ENCODE measurements at regions not wholly inside any gene's neighbourhood (a gene's known extent, or its start where the extent isn't known, plus 50 kb on each side); places are given as distances from the start of the nearest gene placed in this dataset.

- Histone ChIP-seq H3K27ac (ENCODE audit: low read depth in 1 of 2, low read length in 2 of 2) (no peak overlapping the region), H3K4me3 (ENCODE audit: low read depth in 1 of 3, low read length in 3 of 3) (no peak overlapping the region), H3K27me3 (ENCODE audit: control insufficient read depth in 4 of 4, insufficient read depth in 4 of 4, low read length in 3 of 4) (no peaks in the 10 kb centered on the region), H3K9ac (ENCODE audit: low read depth in 1 of 2, low read length in 2 of 2) (no peak overlapping the region), H3K36me3 (ENCODE audit: control insufficient read depth in 4 of 4, insufficient read depth in 3 of 4, low read depth in 1 of 4, low read length in 3 of 4) (no peaks in the 10 kb centered on the region), H3K9me3 (ENCODE audit: control insufficient read depth in 4 of 4, low read length in 3 of 4) (no peaks in the 10 kb centered on the region), H3K4me1 (ENCODE audit: control insufficient read depth in 4 of 4, insufficient read depth in 4 of 4, low read length in 3 of 4) (no peaks in the 10 kb centered on the region)
- TF ChIP-seq RAD21 (IDR thresholded peaks at IDR 0.05) = no peak
- no peak for TF ChIP-seq ZBTB33 (IDR thresholded peaks at IDR 0.05)
- no peak for TF ChIP-seq RXRA (IDR thresholded peaks at IDR 0.05)
- TF ChIP-seq, protein P1, sequence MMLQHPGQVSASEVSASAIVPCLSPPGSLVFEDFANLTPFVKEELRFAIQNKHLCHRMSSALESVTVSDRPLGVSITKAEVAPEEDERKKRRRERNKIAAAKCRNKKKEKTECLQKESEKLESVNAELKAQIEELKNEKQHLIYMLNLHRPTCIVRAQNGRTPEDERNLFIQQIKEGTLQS (IDR thresholded peaks at IDR 0.05) = no peak
- no peak for TF ChIP-seq NR2F2 (IDR thresholded peaks at IDR 0.05)
- no peak for TF ChIP-seq FOXA2 (IDR thresholded peaks at IDR 0.05)
- no peak for TF ChIP-seq TAF1 (conservative IDR thresholded peaks at IDR 0.05)
- no peak for TF ChIP-seq MAX (IDR thresholded peaks at IDR 0.05)
- no peak for TF ChIP-seq REST (IDR thresholded peaks at IDR 0.05)
- no peak for TF ChIP-seq FOXA1 (IDR thresholded peaks at IDR 0.05)
- no peak for DNase-seq (ENCODE audit: low spot score)
- 74% methylated on average over 6 of the region's 6 CpGs for WGBS
Measured at GRCh38 chr11:93952082-93952780, 68.9 kb upstream of the HEPHL1 start.

DNA sequence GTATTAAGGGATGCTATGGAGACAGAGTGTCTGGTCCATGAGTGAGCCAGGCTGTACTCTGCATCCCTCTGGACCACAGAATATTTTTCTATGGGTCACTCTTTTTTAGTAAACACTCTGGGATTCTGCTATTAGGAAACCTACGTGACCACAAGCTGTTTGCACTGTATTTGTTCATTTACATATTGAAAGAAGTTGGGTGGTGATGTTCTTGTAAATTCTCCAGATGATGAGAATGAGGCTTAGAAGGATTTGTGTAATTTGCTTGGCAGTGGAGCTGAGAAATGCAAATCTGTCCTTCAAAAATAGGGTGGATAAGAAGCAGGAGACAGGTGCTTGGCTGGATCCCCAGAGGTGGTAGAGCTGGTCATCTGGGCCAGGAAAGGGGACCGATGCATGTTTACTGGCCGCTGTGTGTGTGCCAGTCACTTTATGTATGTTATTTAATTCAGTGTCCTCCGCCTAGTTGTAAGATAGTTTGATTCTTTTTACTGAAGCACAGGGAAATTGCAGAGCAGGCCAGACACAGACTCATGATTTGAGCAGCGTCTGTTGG, 63.7 kb upstream of the HEPHL1 start:
- H3K9ac ChIP-seq (ENCODE audit: low read depth in 1 of 2, low read length in 2 of 2) = no peak overlapping the region
- no peak overlapping the region for H3K4me3 ChIP-seq (ENCODE audit: low read depth in 1 of 3, low read length in 3 of 3)
- 64% methylated on average over 5 of the region's 5 CpGs for WGBS
- no peak overlapping the region for H3K27ac ChIP-seq (ENCODE audit: low read depth in 1 of 2, low read length in 2 of 2)
- H3K9me3 ChIP-seq (ENCODE audit: control insufficient read depth in 4 of 4, low read length in 3 of 4) = no peaks in the 10 kb centered on the region
- no peaks in the 10 kb centered on the region for H3K27me3 ChIP-seq (ENCODE audit: control insufficient read depth in 4 of 4, insufficient read depth in 4 of 4, low read length in 3 of 4)
- H3K4me1 ChIP-seq (ENCODE audit: control insufficient read depth in 4 of 4, insufficient read depth in 4 of 4, low read length in 3 of 4) = no peaks in the 10 kb centered on the region
- DNase-seq (ENCODE audit: low spot score) = no peak
- TF ChIP-seq REST (IDR thresholded peaks at IDR 0.05) = no peak
- TF ChIP-seq TAF1 (conservative IDR thresholded peaks at IDR 0.05) = no peak
- TF ChIP-seq YY1 (IDR thresholded peaks at IDR 0.05) = no peak
- no peak for TF ChIP-seq MAX (IDR thresholded peaks at IDR 0.05)
- no peak for TF ChIP-seq RXRA (IDR thresholded peaks at IDR 0.05)
- no peak for TF ChIP-seq HNF4G (IDR thresholded peaks at IDR 0.05)
- no peak for TF ChIP-seq FOXA1 (IDR thresholded peaks at IDR 0.05)
- TF ChIP-seq, protein P1 (IDR thresholded peaks at IDR 0.05) = no peak
- no peak for TF ChIP-seq HNF4A (conservative IDR thresholded peaks at IDR 0.05)
- TF ChIP-seq, protein P2, sequence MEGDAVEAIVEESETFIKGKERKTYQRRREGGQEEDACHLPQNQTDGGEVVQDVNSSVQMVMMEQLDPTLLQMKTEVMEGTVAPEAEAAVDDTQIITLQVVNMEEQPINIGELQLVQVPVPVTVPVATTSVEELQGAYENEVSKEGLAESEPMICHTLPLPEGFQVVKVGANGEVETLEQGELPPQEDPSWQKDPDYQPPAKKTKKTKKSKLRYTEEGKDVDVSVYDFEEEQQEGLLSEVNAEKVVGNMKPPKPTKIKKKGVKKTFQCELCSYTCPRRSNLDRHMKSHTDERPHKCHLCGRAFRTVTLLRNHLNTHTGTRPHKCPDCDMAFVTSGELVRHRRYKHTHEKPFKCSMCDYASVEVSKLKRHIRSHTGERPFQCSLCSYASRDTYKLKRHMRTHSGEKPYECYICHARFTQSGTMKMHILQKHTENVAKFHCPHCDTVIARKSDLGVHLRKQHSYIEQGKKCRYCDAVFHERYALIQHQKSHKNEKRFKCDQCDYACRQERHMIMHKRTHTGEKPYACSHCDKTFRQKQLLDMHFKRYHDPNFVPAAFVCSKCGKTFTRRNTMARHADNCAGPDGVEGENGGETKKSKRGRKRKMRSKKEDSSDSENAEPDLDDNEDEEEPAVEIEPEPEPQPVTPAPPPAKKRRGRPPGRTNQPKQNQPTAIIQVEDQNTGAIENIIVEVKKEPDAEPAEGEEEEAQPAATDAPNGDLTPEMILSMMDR (IDR thresholded peaks at IDR 0.05; ENCODE audit: low read depth, low read length, missing input control) = no peak
- TF ChIP-seq ZBTB33 (IDR thresholded peaks at IDR 0.05) = no peak
- TF ChIP-seq SP1 (IDR thresholded peaks at IDR 0.05) = no peak
- no peak for TF ChIP-seq RAD21 (IDR thresholded peaks at IDR 0.05)
- no peak for TF ChIP-seq NR2F2 (IDR thresholded peaks at IDR 0.05)
- no peaks in the 10 kb centered on the region for H3K36me3 ChIP-seq (ENCODE audit: control insufficient read depth in 4 of 4, insufficient read depth in 3 of 4, low read depth in 1 of 4, low read length in 3 of 4)
